Neuronal stem cell (in vitro differentiated cells): ENCODE measurements at regions not wholly inside any gene's neighbourhood (a gene's known extent, or its start where the extent isn't known, plus 50 kb on each side); places are given as distances from the start of the nearest gene placed in this dataset.

Experiments
- DNase-seq: peaks from one replicate; pipeline ENCODE4 v3.0.0-alpha.2; 2013; ENCODE audit warnings: low spot score
- H2AFZ ChIP-seq: one replicate; pipeline ENCODE4 v1.6.1; 2013; ENCODE audit warnings: mild to moderate bottlenecking, low read length, inconsistent platforms
- H2AK5ac ChIP-seq: 2 replicates; pipeline ENCODE4 v1.6.1; 2013; ENCODE audit warnings: low read depth, mild to moderate bottlenecking, inconsistent platforms, low read length, moderate library complexity, mixed read lengths
- H2BK120ac ChIP-seq: 2 replicates; pipeline ENCODE4 v1.6.1; 2013; ENCODE audit warnings: low read depth, mild to moderate bottlenecking, inconsistent platforms, low read length, moderate library complexity, mixed read lengths
- H2BK12ac ChIP-seq: one replicate; pipeline ENCODE4 v1.6.1; 2013; ENCODE audit warnings: low read length, inconsistent platforms
- H2BK15ac ChIP-seq: 2 replicates; pipeline ENCODE4 v1.6.1; 2013; ENCODE audit warnings: mild to moderate bottlenecking, low read length, inconsistent platforms, mixed read lengths
- H2BK5ac ChIP-seq: one replicate; pipeline ENCODE4 v1.6.1; 2013; ENCODE audit warnings: inconsistent platforms, mild to moderate bottlenecking, low read length, moderate library complexity
- H3K14ac ChIP-seq: one replicate; pipeline ENCODE4 v1.6.1; 2013; ENCODE audit warnings: low read length, inconsistent platforms
- H3K18ac ChIP-seq: 2 replicates; pipeline ENCODE4 v1.6.1; 2013; ENCODE audit warnings: low read length, inconsistent platforms
- H3K23ac ChIP-seq: 2 replicates; pipeline ENCODE4 v1.6.1; 2013; ENCODE audit warnings: low read depth, mild to moderate bottlenecking, mixed read lengths, low read length, inconsistent platforms; ENCODE audit not compliant: poor library complexity
- H3K27ac ChIP-seq: replicated peaks from 3 replicates; pipeline ENCODE4 v1.5.1; 2013; ENCODE audit warnings: low read length, inconsistent platforms
- H3K27me3 ChIP-seq, 3 experiments: 2 replicates each; pipeline ENCODE4 v1.6.1; 2013; ENCODE audit warnings: low read length in 3 of 3, mild to moderate bottlenecking in 2 of 3, inconsistent platforms in 1 of 3, low read depth in 1 of 3, mixed read lengths in 1 of 3, moderate library complexity in 1 of 3; ENCODE audit not compliant: control insufficient read depth in 3 of 3, insufficient read depth in 3 of 3
- H3K36me3 ChIP-seq, 2 donors: replicated peaks in 1 of 2; 2 replicates each; pipeline ENCODE4 v1.6.1; 2013; ENCODE audit warnings: low read length in 2 of 2; ENCODE audit not compliant: control insufficient read depth in 2 of 2, insufficient read depth in 2 of 2
- H3K4ac ChIP-seq: 2 replicates; pipeline ENCODE4 v1.6.1; 2013; ENCODE audit warnings: inconsistent platforms, mild to moderate bottlenecking, low read length, moderate library complexity
- H3K4me1 ChIP-seq, 2 donors: 1 replicate in 1 of 2; 2 replicates in 1 of 2; pipeline ENCODE4 v1.6.1; 2013; ENCODE audit warnings: low read length in 2 of 2, low read depth in 1 of 2; ENCODE audit not compliant: control insufficient read depth in 2 of 2, insufficient read depth in 1 of 2
- H3K4me2 ChIP-seq: one replicate; pipeline ENCODE4 v1.6.1; 2013; ENCODE audit warnings: mild to moderate bottlenecking, low read length, inconsistent platforms; ENCODE audit not compliant: insufficient read depth, poor library complexity, severe bottlenecking
- H3K4me3 ChIP-seq, 2 donors: 2 replicates each; pipeline ENCODE4 v1.5.1; 2013; ENCODE audit warnings: low read length in 2 of 2, mild to moderate bottlenecking in 2 of 2, inconsistent platforms in 1 of 2, moderate library complexity in 1 of 2
- H3K79me1 ChIP-seq: one replicate; pipeline ENCODE4 v1.6.1; 2013; ENCODE audit warnings: low read depth, mild to moderate bottlenecking, inconsistent platforms, low read length, moderate library complexity
- H3K9ac ChIP-seq: one replicate; pipeline ENCODE4 v1.6.1; 2013; ENCODE audit warnings: mild to moderate bottlenecking, low read depth, low read length, inconsistent platforms; ENCODE audit not compliant: poor library complexity
- H3K9me3 ChIP-seq, 2 donors: replicated peaks in 1 of 2; 2 replicates each; pipeline versions ENCODE3 to v1.6.1; 2013; ENCODE audit warnings: low read length in 2 of 2, mild to moderate bottlenecking in 2 of 2, inconsistent platforms in 1 of 2, low read depth in 1 of 2, mixed read lengths in 1 of 2, moderate library complexity in 1 of 2; ENCODE audit not compliant: control insufficient read depth in 2 of 2, insufficient read depth in 1 of 2
- H4K8ac ChIP-seq: one replicate; pipeline ENCODE4 v1.6.1; 2013; ENCODE audit warnings: low read depth, mild to moderate bottlenecking, inconsistent platforms, low read length, moderate library complexity
- H4K91ac ChIP-seq: one replicate; pipeline ENCODE4 v1.6.1; 2013; ENCODE audit warnings: low read length, low read depth, mild to moderate bottlenecking, inconsistent platforms; ENCODE audit not compliant: poor library complexity
- WGBS, 2 donors: extraction: QIAGEN DNeasy Blood & Tissue Kit; methylation state at CpG; one replicate each; pipeline ENCODE4 v1.1.7; 2013; ENCODE audit warnings: missing lambda C conversion rate in 2 of 2, mixed read lengths in 1 of 2; ENCODE audit not compliant: insufficient read length in 2 of 2, insufficient replicate concordance in 1 of 2; ENCODE audit errors: extremely low coverage in 2 of 2; 5-methylcytosine and 5-hydroxymethylcytosine counted together

- WGBS, 2 donors, result no CpG with 5 or more reads among the region's 11 CpGs
These were observed 689.2 kb downstream of the MATN1 start for GRCh38 chr1:30034105-30034626.

GRCh38 chr1:30033256-30034104 is 689.9 kb downstream of the MATN1 start:
- no peak overlapping the region for H2BK12ac ChIP-seq

More at GRCh38 chr1:30034105-30034626, 689.2 kb downstream of the MATN1 start:
- Histone ChIP-seq H3K4me2 (no peak overlapping the region), H3K18ac (no peak overlapping the region), H3K27me3 (no peaks in the 10 kb centered on the region), H3K4me3 (no peak overlapping the region), H3K23ac (no peak overlapping the region), H2BK5ac (no peak overlapping the region), H3K27ac (no peak overlapping the region), H2BK120ac (no peak overlapping the region), H4K8ac (no peak overlapping the region), H3K9me3 (peaks cover 0 to 2% of the 10 kb centered on the region in 2 donors), H3K9ac (no peak overlapping the region), H2AFZ (no peak overlapping the region), H3K4me1 (no peaks in the 10 kb centered on the region), H3K36me3 (no peaks in the 10 kb centered on the region), H2BK15ac (no peak overlapping the region), H4K91ac (no peak overlapping the region), H3K79me1 (no peaks in the 10 kb centered on the region), H2AK5ac (no peak overlapping the region), H3K14ac (no peak overlapping the region), H3K4ac (no peak overlapping the region), H2BK12ac (no peak overlapping the region)
- no peak for DNase-seq

GRCh38 chr1:30032302-30032701 is 691.1 kb downstream of the MATN1 start:
- Histone ChIP-seq H2BK120ac (no peak overlapping the region), H3K18ac (no peak overlapping the region), H3K36me3 (no peaks in the 10 kb centered on the region), H2BK12ac (no peak overlapping the region), H2AK5ac (no peak overlapping the region), H2BK15ac (no peak overlapping the region), H3K4me2 (no peak overlapping the region), H4K8ac (no peak overlapping the region), H3K4me1 (no peaks in the 10 kb centered on the region), H3K23ac (no peak overlapping the region), H3K9me3 (peaks cover 0 to 2% of the 10 kb centered on the region in 2 donors), H3K4ac (no peak overlapping the region), H3K27me3 (no peaks in the 10 kb centered on the region), H2BK5ac (no peak overlapping the region), H3K79me1 (no peaks in the 10 kb centered on the region), H4K91ac (no peak overlapping the region), H3K9ac (no peak overlapping the region), H2AFZ (no peak overlapping the region), H3K27ac (no peak overlapping the region), H3K14ac (no peak overlapping the region), H3K4me3 (no peak overlapping the region)
- DNase-seq, result no peak
- no CpG with 5 or more reads among the region's 1 CpG for WGBS, 2 donors

More at GRCh38 chr1:30033256-30034104, 689.9 kb downstream of the MATN1 start:
- no peak for DNase-seq
- Histone ChIP-seq H3K4me2 (no peak overlapping the region), H3K14ac (no peak overlapping the region), H3K27me3 (no peaks in the 10 kb centered on the region), H2BK5ac (peak overlapping the region; percentile 16), H3K9me3 (peaks cover 0 to 2% of the 10 kb centered on the region in 2 donors), H2AK5ac (no peak overlapping the region), H3K4me1 (no peaks in the 10 kb centered on the region), H3K27ac (no peak overlapping the region), H3K79me1 (no peaks in the 10 kb centered on the region), H3K9ac (no peak overlapping the region), H4K91ac (no peak overlapping the region), H3K4me3 (no peak overlapping the region), H3K36me3 (no peaks in the 10 kb centered on the region), H3K4ac (no peak overlapping the region), H2BK15ac (no peak overlapping the region), H2AFZ (no peak overlapping the region), H2BK120ac (no peak overlapping the region), H3K23ac (no peak overlapping the region), H3K18ac (peak overlapping the region; percentile 55), H4K8ac (no peak overlapping the region)
- WGBS, 2 donors, result no CpG with 5 or more reads among the region's 8 CpGs

GRCh38 chr1:30029677-30030076 is 693.7 kb downstream of the MATN1 start:
- H3K14ac ChIP-seq, result no peak overlapping the region
- no peak overlapping the region for H2BK5ac ChIP-seq
- H3K18ac ChIP-seq, result no peak overlapping the region
- peaks cover 0 to 2% of the 10 kb centered on the region in 2 donors for H3K9me3 ChIP-seq
- H4K91ac ChIP-seq, result no peak overlapping the region
- H3K27ac ChIP-seq, result no peak overlapping the region
- no peak overlapping the region for H3K4ac ChIP-seq
- no peak overlapping the region for H2BK120ac ChIP-seq
- H3K79me1 ChIP-seq, result no peaks in the 10 kb centered on the region
- WGBS, 2 donors, result no CpG with 5 or more reads among the region's 1 CpG
- H3K27me3 ChIP-seq, result no peaks in the 10 kb centered on the region
- no peak overlapping the region for H3K4me3 ChIP-seq
- H2AFZ ChIP-seq, result no peak overlapping the region
- no peak overlapping the region for H2BK12ac ChIP-seq
- H3K23ac ChIP-seq, result no peak overlapping the region
- no peak overlapping the region for H4K8ac ChIP-seq
- H3K4me2 ChIP-seq, result no peak overlapping the region
- no peak overlapping the region for H2BK15ac ChIP-seq
- H2AK5ac ChIP-seq, result no peak overlapping the region
- no peak overlapping the region for H3K9ac ChIP-seq
- no peak for DNase-seq
- no peaks in the 10 kb centered on the region for H3K4me1 ChIP-seq
- no peaks in the 10 kb centered on the region for H3K36me3 ChIP-seq
